GM12873 (cell line): ENCODE measurements at regions not wholly inside any gene's neighbourhood (a gene's known extent, or its start where the extent isn't known, plus 50 kb on each side); places are given as distances from the start of the nearest gene placed in this dataset.
A peak's percentile ranks its signal among the peaks of the same experiment; 100 is the strongest.

Experiments used
- CTCF ChIP-seq: IDR thresholded peaks from 2 replicates; pipeline ENCODE4 v1.5.1; 2012; ENCODE audit warnings: low read depth, mild to moderate bottlenecking, moderate library complexity, low read length, control low read depth; ENCODE audit not compliant: insufficient read depth; ENCODE audit errors: missing control alignments

GRCh38 chr10:27372095-27372494, 131.5 kb upstream of the ACBD5 start:
- no peak for TF ChIP-seq CTCF

- no peak for TF ChIP-seq CTCF
Measured at GRCh38 chr10:27369880-27370279, 129.3 kb upstream of the ACBD5 start.

GRCh38 chr10:27368706-27369105, 128.1 kb upstream of the ACBD5 start:
- no peak for TF ChIP-seq CTCF

- no peak for TF ChIP-seq CTCF
Measured at GRCh38 chr10:27366769-27367168, 126.2 kb upstream of the ACBD5 start.

GRCh38 chr10:27364028-27364427, 123.4 kb upstream of the ACBD5 start:
- TF ChIP-seq CTCF, result no peak

GRCh38 chr10:27360581-27361172, 120.1 kb upstream of the ACBD5 start:
- TF ChIP-seq CTCF, result peak; percentile 93

- TF ChIP-seq CTCF, result no peak
Measured at GRCh38 chr10:27359792-27360355, 119.3 kb upstream of the ACBD5 start.

GRCh38 chr10:27356738-27357137, 116.1 kb upstream of the ACBD5 start:
- TF ChIP-seq CTCF, result no peak
